H9 (cell line): ENCODE measurements at regions not wholly inside any gene's neighbourhood (a gene's known extent, or its start where the extent isn't known, plus 50 kb on each side); places are given as distances from the start of the nearest gene placed in this dataset.

Experiments used
- DNase-seq: peaks from one replicate; pipeline ENCODE4 v3.0.0-alpha.2; 2017
- H2AFZ ChIP-seq: one replicate; pipeline ENCODE4 v1.6.1; 2013; ENCODE audit warnings: mild to moderate bottlenecking, low read length, control low read depth, moderate library complexity
- H2AK5ac ChIP-seq: 2 replicates; pipeline ENCODE4 v1.6.1; 2013; ENCODE audit warnings: low read length, control low read depth, mixed read lengths; ENCODE audit not compliant: insufficient read length
- H2BK120ac ChIP-seq: one replicate; pipeline ENCODE4 v1.6.1; 2013; ENCODE audit warnings: low read depth, mild to moderate bottlenecking, low read length, control low read depth, inconsistent platforms; ENCODE audit not compliant: poor library complexity, severe bottlenecking
- H2BK12ac ChIP-seq: 2 replicates; pipeline ENCODE4 v1.6.1; 2013; ENCODE audit warnings: low read length, control low read depth, mixed read lengths, low read depth; ENCODE audit not compliant: insufficient read length
- H2BK15ac ChIP-seq: 2 replicates; pipeline ENCODE4 v1.6.1; 2013; ENCODE audit warnings: low read depth, low read length, control low read depth
- H2BK20ac ChIP-seq: one replicate; pipeline ENCODE4 v1.6.1; 2013; ENCODE audit warnings: low read depth, mild to moderate bottlenecking, low read length, control low read depth, inconsistent platforms; ENCODE audit not compliant: poor library complexity, severe bottlenecking
- H2BK5ac ChIP-seq: 2 replicates; pipeline ENCODE4 v1.6.1; 2013; ENCODE audit warnings: low read length, control low read depth, mixed read lengths; ENCODE audit not compliant: insufficient read length
- H3K14ac ChIP-seq: 2 replicates; pipeline ENCODE4 v1.6.1; 2013; ENCODE audit warnings: low read length, control low read depth; ENCODE audit not compliant: insufficient read depth
- H3K18ac ChIP-seq: 2 replicates; pipeline ENCODE4 v1.6.1; 2013; ENCODE audit warnings: low read depth, mild to moderate bottlenecking, mixed read lengths, low read length, control low read depth; ENCODE audit not compliant: insufficient read length
- H3K23ac ChIP-seq: 2 replicates; pipeline ENCODE4 v1.6.1; 2013; ENCODE audit warnings: low read length, control low read depth, mixed read lengths, low read depth; ENCODE audit not compliant: insufficient read length
- H3K23me2 ChIP-seq: 2 replicates; pipeline ENCODE4 v1.6.1; 2013; ENCODE audit warnings: low read depth, mild to moderate bottlenecking, mixed read lengths, low read length, control low read depth; ENCODE audit not compliant: insufficient read length, poor library complexity, severe bottlenecking
- H3K27ac ChIP-seq: 2 replicates; pipeline ENCODE4 v1.5.1; 2013; ENCODE audit warnings: low read length, control low read depth, mixed read lengths, low read depth; ENCODE audit not compliant: insufficient read length
- H3K27me3 ChIP-seq: 2 replicates; pipeline ENCODE4 v1.6.1; 2013; ENCODE audit warnings: low read length, control low read depth, inconsistent platforms; ENCODE audit not compliant: insufficient read depth
- H3K4ac ChIP-seq: 2 replicates; pipeline ENCODE4 v1.6.1; 2013; ENCODE audit warnings: low read depth, mild to moderate bottlenecking, control low read depth, inconsistent platforms, low read length, moderate library complexity
- H3K4me1 ChIP-seq: 2 replicates; pipeline ENCODE4 v1.6.1; 2013; ENCODE audit warnings: low read length, control low read depth, inconsistent platforms; ENCODE audit not compliant: insufficient read depth
- H3K4me2 ChIP-seq: 2 replicates; pipeline ENCODE4 v1.6.1; 2013; ENCODE audit warnings: low read length, control low read depth, mixed read lengths; ENCODE audit not compliant: insufficient read length, insufficient read depth
- H3K56ac ChIP-seq: 2 replicates; pipeline ENCODE4 v1.6.1; 2013; ENCODE audit warnings: low read depth, mild to moderate bottlenecking, mixed read lengths, low read length, control low read depth; ENCODE audit not compliant: insufficient read length
- H3K79me1 ChIP-seq: 2 replicates; pipeline ENCODE4 v1.6.1; 2013; ENCODE audit warnings: low read depth, mild to moderate bottlenecking, moderate library complexity, low read length, control low read depth, inconsistent platforms; ENCODE audit not compliant: insufficient read depth, poor library complexity, severe bottlenecking
- H3K79me2 ChIP-seq: 2 replicates; pipeline ENCODE4 v1.6.1; 2013; ENCODE audit warnings: low read length, control low read depth, inconsistent platforms; ENCODE audit not compliant: insufficient read depth
- H3K9ac ChIP-seq: 2 replicates; pipeline ENCODE4 v1.6.1; 2013; ENCODE audit warnings: low read length, control low read depth, mixed read lengths; ENCODE audit not compliant: insufficient read length; ENCODE audit errors: extremely low read depth
- H3K9me3 ChIP-seq: one replicate; pipeline ENCODE4 v1.6.1; 2013; ENCODE audit warnings: low read depth, low read length, inconsistent platforms; ENCODE audit not compliant: control insufficient read depth
- H3T11ph ChIP-seq: one replicate; pipeline ENCODE4 v1.6.1; 2013; ENCODE audit warnings: mild to moderate bottlenecking, low read length, control low read depth, inconsistent platforms
- H4K20me1 ChIP-seq: one replicate; pipeline ENCODE4 v1.6.1; 2013; ENCODE audit not compliant: control insufficient read depth, insufficient read length, insufficient read depth
- H4K5ac ChIP-seq: 2 replicates; pipeline ENCODE4 v1.6.1; 2013; ENCODE audit warnings: low read depth, mild to moderate bottlenecking, mixed read lengths, low read length, control low read depth; ENCODE audit not compliant: insufficient read length
- H4K8ac ChIP-seq: replicated peaks from 2 replicates; pipeline ENCODE4 v1.6.1; 2013; ENCODE audit warnings: low read length, control low read depth, mixed read lengths, low read depth; ENCODE audit not compliant: insufficient read length
- H4K91ac ChIP-seq: 2 replicates; pipeline ENCODE4 v1.6.1; 2013; ENCODE audit warnings: low read depth, mild to moderate bottlenecking, moderate library complexity, mixed read lengths, low read length, control low read depth; ENCODE audit not compliant: insufficient read length
- H3K27ac Mint-ChIP-seq, 3 experiments: 2 replicates in 2 of 3; 3 replicates in 1 of 3; pipeline ENCODE4 v1.8.0; 2020 to 2021; ENCODE audit warnings: mixed read lengths in 3 of 3, mild to moderate bottlenecking in 1 of 3, moderate library complexity in 1 of 3
- H3K27me3 Mint-ChIP-seq: 2 replicates; pipeline ENCODE4 v1.8.0; 2021; ENCODE audit warnings: low read depth, mild to moderate bottlenecking, moderate library complexity, mixed read lengths
- H3K36me3 Mint-ChIP-seq, 3 experiments: 2 replicates in 2 of 3; 3 replicates in 1 of 3; pipeline ENCODE4 v1.8.0; 2020 to 2021; ENCODE audit warnings: low read depth in 3 of 3, mixed read lengths in 3 of 3; ENCODE audit not compliant: insufficient read depth in 1 of 3
- H3K4me1 Mint-ChIP-seq, 2 experiments: 2 replicates each; pipeline ENCODE4 v1.8.0; 2020; ENCODE audit warnings: mixed read lengths in 2 of 2
- H3K4me3 Mint-ChIP-seq, 2 experiments: 2 replicates in 1 of 2; 3 replicates in 1 of 2; pipeline ENCODE4 v1.8.0; 2020 to 2021; ENCODE audit warnings: mild to moderate bottlenecking in 2 of 2, mixed read lengths in 2 of 2, moderate library complexity in 1 of 2
- H3K9me3 Mint-ChIP-seq, 2 experiments: 2 replicates in 1 of 2; 3 replicates in 1 of 2; pipeline ENCODE4 v1.8.0; 2020; ENCODE audit warnings: mild to moderate bottlenecking in 2 of 2, mixed read lengths in 2 of 2, moderate library complexity in 1 of 2
- WGBS: extraction: QIAGEN DNeasy Blood & Tissue Kit; methylation state at CpG from one replicate; pipeline ENCODE4 v1.1.7; 2013; ENCODE audit warnings: missing lambda C conversion rate, low lambda C conversion rate, mixed read lengths; ENCODE audit not compliant: insufficient read length; ENCODE audit errors: extremely low coverage; 5-methylcytosine and 5-hydroxymethylcytosine counted together
- TF ChIP-seq, protein P1 (sequence below): fragments of 200-600 bp; sonication (generic); conservative IDR thresholded peaks from 3 replicates; pipeline ENCODE4 v1.8.0; 2021; ENCODE audit warnings: antibody characterized with exemption, mild to moderate bottlenecking

- Histone ChIP-seq H3K9me3 (peaks cover 97% of the 10 kb centered on the region), H3K4me1 (no peaks in the 10 kb centered on the region), H3K79me1 (no peaks in the 10 kb centered on the region), H2AK5ac (no peak overlapping the region), H3T11ph (no peak overlapping the region), H3K27me3 (no peaks in the 10 kb centered on the region), H3K18ac (no peak overlapping the region), H3K79me2 (no peaks in the 10 kb centered on the region), H3K14ac (no peak overlapping the region), H3K9ac (no peak overlapping the region), H2BK15ac (no peak overlapping the region), H3K23ac (no peak overlapping the region), H2BK20ac (no peak overlapping the region), H4K8ac (no peak overlapping the region), H3K27ac (no peak overlapping the region), H4K5ac (no peak overlapping the region), H2AFZ (no peak overlapping the region), H4K91ac (no peak overlapping the region), H2BK12ac (no peak overlapping the region), H3K56ac (no peak overlapping the region), H3K4ac (no peak overlapping the region), H4K20me1 (no peaks in the 10 kb centered on the region), H2BK5ac (no peak overlapping the region), H2BK120ac (no peak overlapping the region), H3K23me2 (no peaks in the 10 kb centered on the region), H3K4me2 (no peak overlapping the region)
- no peak overlapping the region for H3K27ac Mint-ChIP-seq
- H3K27me3 Mint-ChIP-seq, result peaks cover 13% of the 10 kb centered on the region
- H3K36me3 Mint-ChIP-seq, result peaks cover 35 to 57% (median 40%) of the 10 kb centered on the region in 3 experiments
- no peaks in the 10 kb centered on the region for H3K4me1 Mint-ChIP-seq
- no CpG with 5 or more reads among the region's 8 CpGs for WGBS
- no peak for DNase-seq
- H3K9me3 Mint-ChIP-seq, result peaks cover 0 to 32% of the 10 kb centered on the region in 2 experiments
- TF ChIP-seq, protein P1, sequence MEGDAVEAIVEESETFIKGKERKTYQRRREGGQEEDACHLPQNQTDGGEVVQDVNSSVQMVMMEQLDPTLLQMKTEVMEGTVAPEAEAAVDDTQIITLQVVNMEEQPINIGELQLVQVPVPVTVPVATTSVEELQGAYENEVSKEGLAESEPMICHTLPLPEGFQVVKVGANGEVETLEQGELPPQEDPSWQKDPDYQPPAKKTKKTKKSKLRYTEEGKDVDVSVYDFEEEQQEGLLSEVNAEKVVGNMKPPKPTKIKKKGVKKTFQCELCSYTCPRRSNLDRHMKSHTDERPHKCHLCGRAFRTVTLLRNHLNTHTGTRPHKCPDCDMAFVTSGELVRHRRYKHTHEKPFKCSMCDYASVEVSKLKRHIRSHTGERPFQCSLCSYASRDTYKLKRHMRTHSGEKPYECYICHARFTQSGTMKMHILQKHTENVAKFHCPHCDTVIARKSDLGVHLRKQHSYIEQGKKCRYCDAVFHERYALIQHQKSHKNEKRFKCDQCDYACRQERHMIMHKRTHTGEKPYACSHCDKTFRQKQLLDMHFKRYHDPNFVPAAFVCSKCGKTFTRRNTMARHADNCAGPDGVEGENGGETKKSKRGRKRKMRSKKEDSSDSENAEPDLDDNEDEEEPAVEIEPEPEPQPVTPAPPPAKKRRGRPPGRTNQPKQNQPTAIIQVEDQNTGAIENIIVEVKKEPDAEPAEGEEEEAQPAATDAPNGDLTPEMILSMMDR, result no peak
- no peak overlapping the region for H3K4me3 Mint-ChIP-seq
Observed at GRCh38 chr7:63014792-63015191, 983.9 kb upstream of the ZNF722 start.
